Kidney capillary endothelial cell (primary cell): ENCODE measurements at regions not wholly inside any gene's neighbourhood (a gene's known extent, or its start where the extent isn't known, plus 50 kb on each side); places are given as distances from the start of the nearest gene placed in this dataset.
"Not testable (repeated sequence)": the region's sequence is repeated elsewhere in the genome, so short reads cannot be mapped to it uniquely, and the experiment has no call there.

ENCODE experiments used
- DNase-seq: peaks from one replicate; pipeline ENCODE4 v3.0.0-alpha.2; 2018; ENCODE audit warnings: low spot score

GRCh38 chr14:106355007-106355791, 828.8 kb downstream of the TMEM121 start:
- not testable (repeated sequence) for DNase-seq

DNA sequence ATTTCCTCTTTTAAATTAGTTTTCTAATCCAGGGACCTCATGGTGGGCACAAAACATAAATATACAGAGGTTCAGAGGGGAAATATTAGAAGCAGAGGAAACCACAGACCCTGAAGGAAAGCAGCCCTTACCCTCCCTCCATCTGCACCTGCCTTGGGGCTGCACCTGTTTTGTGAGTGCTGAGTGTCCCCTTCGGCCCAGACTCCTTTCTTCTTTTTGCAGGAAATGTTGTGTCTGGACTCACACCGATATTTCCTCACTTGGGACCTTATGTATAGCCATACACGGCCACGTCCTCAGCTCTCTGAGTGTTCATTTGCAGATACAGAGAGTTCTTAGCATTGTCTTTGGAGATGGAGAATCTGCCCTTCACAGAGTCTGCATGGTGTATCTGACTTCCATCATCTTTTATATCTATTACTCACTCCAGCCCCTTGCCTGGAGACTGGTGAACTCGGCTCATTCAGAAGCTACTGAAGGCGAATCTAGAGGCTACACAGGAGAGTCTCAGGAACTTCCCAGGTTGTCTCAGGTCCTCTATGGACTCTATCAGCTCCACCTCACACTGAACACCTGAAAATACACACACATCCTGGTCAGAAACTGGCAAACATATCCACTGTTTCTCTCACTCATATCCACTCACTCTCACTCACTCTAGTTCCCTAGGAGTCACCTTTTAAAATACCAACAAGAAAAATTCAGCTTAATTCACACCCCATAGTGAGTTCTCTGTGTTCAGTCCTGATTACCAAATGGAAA, 829.7 kb downstream of the TMEM121 start:
- DNase-seq: not testable (repeated sequence)

GRCh38 chr14:106356643-106356930, 830.2 kb downstream of the TMEM121 start:
- not testable (repeated sequence) for DNase-seq

- not testable (repeated sequence) for DNase-seq
Measured at GRCh38 chr14:106359157-106359887, 832.9 kb downstream of the TMEM121 start.

GRCh38 chr14:106365371-106365770, 839.0 kb downstream of the TMEM121 start:
- DNase-seq: not testable (repeated sequence)

DNA sequence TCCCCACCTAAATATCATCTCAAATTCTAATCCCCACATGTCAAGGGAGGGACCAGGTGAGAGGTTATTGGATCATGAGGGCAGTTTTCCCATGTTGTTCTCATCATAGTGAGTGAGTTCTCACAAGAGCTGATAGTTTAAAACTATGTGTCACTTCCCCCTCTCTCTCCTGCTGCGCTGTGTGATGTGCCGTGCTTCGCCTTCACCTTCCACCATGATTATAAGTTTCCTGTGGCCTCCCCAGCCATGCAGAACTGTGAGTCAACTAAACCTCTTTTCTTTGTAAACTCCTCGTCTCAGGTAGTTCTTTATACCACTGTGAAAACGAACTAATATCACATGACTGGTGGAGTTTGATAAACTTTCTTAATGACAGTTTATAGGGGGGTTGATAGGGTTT, 839.5 kb downstream of the TMEM121 start:
- not testable (repeated sequence) for DNase-seq

GRCh38 chr14:106366971-106367370, 840.6 kb downstream of the TMEM121 start:
- DNase-seq: not testable (repeated sequence)

- DNase-seq: not testable (repeated sequence)
Measured at GRCh38 chr14:106369456-106369855, 843.1 kb downstream of the TMEM121 start.

- DNase-seq: no peak
Measured at GRCh38 chr14:106372870-106373652, 846.7 kb downstream of the TMEM121 start.

GRCh38 chr14:106373653-106374110, 847.3 kb downstream of the TMEM121 start:
- not testable (repeated sequence) for DNase-seq

- DNase-seq: no peak
Measured at GRCh38 chr14:106377432-106377831, 851.0 kb downstream of the TMEM121 start.

DNA sequence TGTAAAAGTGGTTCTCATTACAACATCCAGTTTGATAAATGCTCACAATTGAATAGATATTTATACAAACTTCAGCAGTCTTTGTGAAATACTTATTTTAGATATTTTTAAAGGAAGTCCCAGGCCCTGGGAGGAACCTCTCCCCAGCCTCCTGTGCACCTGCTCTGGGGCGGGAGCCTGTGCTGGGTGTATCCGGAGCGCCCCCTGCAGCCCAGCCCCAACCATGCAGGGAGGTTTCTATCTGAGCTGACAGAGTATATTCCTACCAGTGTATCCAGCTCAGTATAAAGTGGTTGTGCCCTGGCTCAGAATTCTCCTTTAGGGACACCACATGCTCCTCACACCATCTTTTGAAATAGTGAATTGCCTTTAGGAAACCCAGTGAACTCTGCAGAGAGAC, 851.8 kb downstream of the TMEM121 start:
- no peak for DNase-seq

GRCh38 chr14:106380740-106381139, 854.4 kb downstream of the TMEM121 start:
- DNase-seq: no peak

- DNase-seq: not testable (repeated sequence)
Measured at GRCh38 chr14:106389186-106389585, 862.8 kb downstream of the TMEM121 start.

- no peak for DNase-seq
Measured at GRCh38 chr14:106390401-106390800, 864.0 kb downstream of the TMEM121 start.

DNA sequence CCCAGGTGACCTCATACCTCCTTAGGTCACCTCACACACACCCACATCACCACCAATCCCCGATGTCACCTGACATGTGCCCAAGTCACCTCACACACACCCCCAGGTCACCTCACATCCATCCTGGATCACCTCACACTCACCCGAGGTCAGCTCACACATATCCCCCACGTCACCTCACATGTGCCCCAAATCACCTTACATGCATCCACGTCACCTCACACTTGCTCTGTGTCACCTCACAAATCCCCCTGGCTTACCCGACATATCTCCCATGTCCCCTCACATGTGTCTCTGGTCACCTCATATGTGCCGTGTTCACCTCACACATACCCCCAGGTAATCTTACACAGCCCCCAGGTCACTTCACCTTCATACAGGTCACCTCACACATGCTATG, 864.6 kb downstream of the TMEM121 start:
- DNase-seq: no peak

DNA sequence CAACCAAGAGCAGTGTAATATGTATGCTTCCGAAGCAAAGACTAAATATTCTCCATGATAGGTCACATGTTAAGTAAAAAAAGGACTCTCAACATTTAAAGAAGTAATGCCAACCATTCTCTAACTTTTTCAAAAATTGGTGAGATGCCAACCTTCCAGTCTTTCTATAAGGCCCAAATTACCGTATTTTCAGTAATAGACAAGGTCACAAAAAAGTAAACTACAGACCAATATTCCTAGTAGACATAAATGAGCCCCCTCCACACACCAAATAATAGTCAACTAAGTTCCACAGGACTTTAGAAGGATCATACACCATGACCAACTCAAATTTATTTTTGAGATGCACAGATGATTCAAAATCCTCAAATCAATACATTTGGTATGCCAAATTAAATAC, 867.4 kb downstream of the TMEM121 start:
- no peak for DNase-seq

- no peak for DNase-seq
Measured at GRCh38 chr14:106395456-106396050, 869.2 kb downstream of the TMEM121 start.

DNA sequence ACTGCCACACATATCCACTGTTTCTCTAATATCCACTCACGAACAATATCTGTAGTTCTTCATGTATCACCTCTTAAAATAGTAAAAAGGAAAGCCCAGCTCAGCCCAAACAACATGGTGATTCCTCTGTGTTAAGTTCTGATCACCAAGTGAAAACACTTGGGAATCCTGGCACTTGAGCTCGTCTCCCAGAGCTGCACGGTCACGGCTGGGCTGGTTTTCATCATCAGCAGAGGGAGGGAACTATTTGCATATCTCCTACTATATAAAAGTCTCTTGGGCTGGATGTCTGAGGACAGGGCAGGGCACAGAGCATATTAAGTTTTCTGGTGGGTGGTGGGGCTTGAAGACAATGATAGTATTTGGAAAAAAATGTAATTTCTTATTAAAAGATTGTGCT, 870.6 kb downstream of the TMEM121 start:
- DNase-seq: no peak

DNA sequence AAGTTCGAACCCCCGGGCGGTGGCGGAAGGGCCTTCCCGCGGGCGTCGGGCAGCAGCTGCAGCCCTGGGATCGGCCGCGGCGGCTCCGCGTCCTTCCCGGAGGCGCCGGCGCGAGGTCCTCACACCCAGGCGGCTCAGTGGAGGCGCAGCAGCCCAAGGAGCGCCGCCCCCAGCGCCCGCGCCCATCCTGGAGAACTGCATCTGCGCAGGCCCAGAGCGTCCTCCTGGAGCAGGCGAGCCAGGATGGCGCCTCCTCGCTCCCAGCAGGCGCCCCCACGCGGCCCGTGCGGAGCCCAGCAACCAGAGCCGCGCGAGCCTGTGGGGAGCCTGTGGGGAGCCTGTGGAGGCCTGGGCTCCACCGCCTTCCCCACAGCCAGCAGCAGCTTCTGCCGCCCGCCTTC, 872.5 kb downstream of the TMEM121 start:
- not testable (repeated sequence) for DNase-seq

DNA sequence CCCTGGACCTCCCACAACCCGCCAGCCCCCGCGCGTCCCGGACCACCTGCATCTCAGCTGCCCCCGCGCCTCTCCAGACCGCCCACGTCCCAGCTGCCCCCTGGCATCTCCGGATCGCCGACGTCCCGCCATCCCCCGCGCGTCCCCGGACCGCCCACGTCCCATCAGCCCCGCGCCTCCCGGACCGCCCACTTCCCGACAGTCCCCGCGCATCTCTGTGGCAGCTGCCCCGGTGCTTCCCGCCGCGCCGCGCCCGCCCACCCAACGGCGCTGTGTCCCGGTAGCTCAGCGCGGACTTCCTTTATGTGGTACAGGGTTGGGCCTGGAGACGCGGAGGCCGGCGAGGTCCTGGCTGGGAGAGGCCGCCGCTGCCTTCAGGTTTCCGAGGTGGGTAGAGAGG, 874.9 kb downstream of the TMEM121 start:
- not testable (repeated sequence) for DNase-seq
